SH-SY5Y (cell line): ENCODE measurements at regions not wholly inside any gene's neighbourhood (a gene's known extent, or its start where the extent isn't known, plus 50 kb on each side); places are given as distances from the start of the nearest gene placed in this dataset.

Experiments
- GATA2 ChIP-seq: IDR thresholded peaks from 2 replicates; pipeline ENCODE4 v1.6.1; 2011; ENCODE audit warnings: mild to moderate bottlenecking, low read depth, low read length
- GATA3 ChIP-seq: IDR thresholded peaks from 2 replicates; pipeline ENCODE4 v1.6.1; 2011; ENCODE audit warnings: low read depth, mild to moderate bottlenecking, low read length, moderate library complexity

- TF ChIP-seq GATA3 (no peak), GATA2 (no peak)
Measured at GRCh38 chr2:235149736-235150135, 197.9 kb downstream of the SH3BP4 start.
